BE2C (cell line): ENCODE measurements at regions not wholly inside any gene's neighbourhood (a gene's known extent, or its start where the extent isn't known, plus 50 kb on each side); places are given as distances from the start of the nearest gene placed in this dataset.

Source experiments
- DNase-seq: peaks from one replicate; pipeline ENCODE4 v3.0.0-alpha.2; 2020
- H3K27me3 ChIP-seq: fragments of 250-450 bp; sonication (Bioruptor Pico); 2 replicates; pipeline ENCODE4 v1.5.1; 2020; ENCODE audit warnings: mild to moderate bottlenecking
- H3K36me3 ChIP-seq: fragments of 250-450 bp; sonication (Bioruptor Pico); 2 replicates; pipeline ENCODE4 v1.5.1; 2020; ENCODE audit warnings: mild to moderate bottlenecking
- H3K4me1 ChIP-seq: fragments of 250-450 bp; sonication (Bioruptor Pico); 2 replicates; pipeline ENCODE4 v1.5.1; 2020
- H3K4me3 ChIP-seq: 2 replicates; pipeline ENCODE4 v1.5.1; 2011; ENCODE audit warnings: low read depth, low read length
- H3K9me3 ChIP-seq: fragments of 250-450 bp; sonication (Bioruptor Pico); 2 replicates; pipeline ENCODE4 v1.5.1; 2020
- TF ChIP-seq, protein P1 (sequence below): IDR thresholded peaks from 2 replicates; pipeline ENCODE4 v1.5.1; 2012; ENCODE audit warnings: mild to moderate bottlenecking, low read depth, low read length

GRCh38 chr1:99467645-99468044, 178.3 kb upstream of the PALMD start:
- Histone ChIP-seq H3K36me3 (no peaks in the 10 kb centered on the region), H3K4me1 (no peaks in the 10 kb centered on the region; the same call in none of the 2 replicates), H3K4me3 (no peak overlapping the region), H3K9me3 (no peaks in the 10 kb centered on the region), H3K27me3 (no peaks in the 10 kb centered on the region)
- DNase-seq, result no peak
- TF ChIP-seq, protein P1, sequence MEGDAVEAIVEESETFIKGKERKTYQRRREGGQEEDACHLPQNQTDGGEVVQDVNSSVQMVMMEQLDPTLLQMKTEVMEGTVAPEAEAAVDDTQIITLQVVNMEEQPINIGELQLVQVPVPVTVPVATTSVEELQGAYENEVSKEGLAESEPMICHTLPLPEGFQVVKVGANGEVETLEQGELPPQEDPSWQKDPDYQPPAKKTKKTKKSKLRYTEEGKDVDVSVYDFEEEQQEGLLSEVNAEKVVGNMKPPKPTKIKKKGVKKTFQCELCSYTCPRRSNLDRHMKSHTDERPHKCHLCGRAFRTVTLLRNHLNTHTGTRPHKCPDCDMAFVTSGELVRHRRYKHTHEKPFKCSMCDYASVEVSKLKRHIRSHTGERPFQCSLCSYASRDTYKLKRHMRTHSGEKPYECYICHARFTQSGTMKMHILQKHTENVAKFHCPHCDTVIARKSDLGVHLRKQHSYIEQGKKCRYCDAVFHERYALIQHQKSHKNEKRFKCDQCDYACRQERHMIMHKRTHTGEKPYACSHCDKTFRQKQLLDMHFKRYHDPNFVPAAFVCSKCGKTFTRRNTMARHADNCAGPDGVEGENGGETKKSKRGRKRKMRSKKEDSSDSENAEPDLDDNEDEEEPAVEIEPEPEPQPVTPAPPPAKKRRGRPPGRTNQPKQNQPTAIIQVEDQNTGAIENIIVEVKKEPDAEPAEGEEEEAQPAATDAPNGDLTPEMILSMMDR, result no peak

DNA sequence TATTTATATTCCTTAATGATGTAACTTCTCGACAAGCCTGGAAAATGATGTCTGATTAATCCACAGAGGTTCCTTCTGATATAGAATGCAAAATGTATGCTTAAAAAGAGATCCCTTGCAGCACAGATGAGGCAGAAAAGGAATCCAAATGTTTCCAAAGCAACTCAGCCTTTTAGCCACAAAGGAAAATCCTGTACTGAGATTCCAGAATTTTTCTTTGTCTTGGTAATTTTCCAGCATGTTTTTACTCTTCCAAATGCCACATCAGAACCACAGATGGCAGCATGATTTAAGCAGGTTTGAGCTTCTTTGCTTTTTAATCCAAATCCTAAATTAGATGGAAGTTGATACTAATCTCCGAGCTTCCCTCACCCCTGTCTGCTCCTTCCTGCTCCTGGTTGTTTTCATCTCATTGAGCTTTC, 176.4 kb upstream of the PALMD start:
- H3K4me1 ChIP-seq, result no peaks in the 10 kb centered on the region; the same call in none of the 2 replicates
- no peak overlapping the region for H3K4me3 ChIP-seq
- H3K27me3 ChIP-seq, result no peaks in the 10 kb centered on the region
- no peaks in the 10 kb centered on the region for H3K9me3 ChIP-seq
- no peak for DNase-seq
- H3K36me3 ChIP-seq, result no peaks in the 10 kb centered on the region
- TF ChIP-seq, protein P1, result no peak

DNA sequence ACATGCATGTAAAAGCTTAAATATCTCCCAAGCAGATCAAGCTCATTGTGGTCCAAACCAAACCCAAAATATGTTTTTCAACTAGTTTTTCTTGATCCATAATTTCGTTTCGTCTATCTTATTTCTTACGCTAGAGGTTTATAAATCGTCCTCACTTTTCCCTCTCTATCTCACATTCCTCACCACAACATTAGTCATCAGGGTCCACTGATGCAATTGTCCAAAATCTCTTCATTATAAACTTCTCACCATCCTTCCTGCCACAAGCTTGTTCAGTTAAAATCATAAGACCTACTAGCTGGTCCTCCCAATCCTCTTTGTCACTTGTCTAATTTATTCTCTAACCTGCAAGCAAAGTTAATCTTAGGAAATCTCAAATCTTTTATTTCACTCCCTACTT, 173.0 kb upstream of the PALMD start:
- Histone ChIP-seq H3K27me3 (no peaks in the 10 kb centered on the region), H3K36me3 (no peaks in the 10 kb centered on the region), H3K9me3 (no peaks in the 10 kb centered on the region), H3K4me3 (no peak overlapping the region), H3K4me1 (no peaks in the 10 kb centered on the region)
- TF ChIP-seq, protein P1, result no peak
- no peak for DNase-seq

GRCh38 chr1:99474350-99474893, 171.5 kb upstream of the PALMD start:
- Histone ChIP-seq H3K27me3 (no peaks in the 10 kb centered on the region), H3K4me3 (no peak overlapping the region), H3K4me1 (no peaks in the 10 kb centered on the region), H3K9me3 (no peaks in the 10 kb centered on the region), H3K36me3 (no peaks in the 10 kb centered on the region)
- TF ChIP-seq, protein P1, result no peak
- no peak for DNase-seq

DNA sequence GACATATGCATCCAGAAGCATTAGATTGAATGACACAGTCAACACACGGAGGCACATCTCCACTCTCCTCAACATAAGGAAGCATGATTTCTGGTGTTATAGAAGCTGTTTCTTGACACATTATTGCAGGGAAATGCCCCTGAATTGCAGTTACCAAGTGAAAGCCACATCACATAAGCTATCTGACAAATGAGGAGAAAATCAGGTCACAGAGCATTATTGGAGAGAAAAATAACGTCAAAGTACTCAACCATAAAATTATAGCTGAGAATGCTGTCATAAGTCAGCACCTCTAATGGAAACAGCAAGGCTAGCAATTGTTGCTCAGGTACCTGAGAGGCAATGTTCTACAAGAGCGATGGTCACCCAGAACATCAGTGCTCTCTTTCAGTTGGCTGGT, 169.9 kb upstream of the PALMD start:
- Histone ChIP-seq H3K9me3 (no peaks in the 10 kb centered on the region), H3K4me3 (no peak overlapping the region), H3K4me1 (no peaks in the 10 kb centered on the region; the same call in 1 of the 2 replicates), H3K36me3 (no peaks in the 10 kb centered on the region), H3K27me3 (no peaks in the 10 kb centered on the region)
- TF ChIP-seq, protein P1, result no peak
- no peak for DNase-seq

- Histone ChIP-seq H3K36me3 (no peaks in the 10 kb centered on the region), H3K4me1 (no peaks in the 10 kb centered on the region; the same call in 1 of the 2 replicates), H3K9me3 (no peaks in the 10 kb centered on the region), H3K4me3 (no peak overlapping the region), H3K27me3 (no peaks in the 10 kb centered on the region)
- TF ChIP-seq, protein P1, result peak; percentile 85
- DNase-seq, result peak; percentile 80
These were observed 164.4 kb upstream of the PALMD start for GRCh38 chr1:99481391-99481996.
